AG20443 (cell line): ENCODE measurements at regions not wholly inside any gene's neighbourhood (a gene's known extent, or its start where the extent isn't known, plus 50 kb on each side); places are given as distances from the start of the nearest gene placed in this dataset.

Source experiments
- DNase-seq: peaks from one replicate; pipeline ENCODE4 v3.0.0; 2012; ENCODE audit warnings: low spot score, mixed read lengths

DNA sequence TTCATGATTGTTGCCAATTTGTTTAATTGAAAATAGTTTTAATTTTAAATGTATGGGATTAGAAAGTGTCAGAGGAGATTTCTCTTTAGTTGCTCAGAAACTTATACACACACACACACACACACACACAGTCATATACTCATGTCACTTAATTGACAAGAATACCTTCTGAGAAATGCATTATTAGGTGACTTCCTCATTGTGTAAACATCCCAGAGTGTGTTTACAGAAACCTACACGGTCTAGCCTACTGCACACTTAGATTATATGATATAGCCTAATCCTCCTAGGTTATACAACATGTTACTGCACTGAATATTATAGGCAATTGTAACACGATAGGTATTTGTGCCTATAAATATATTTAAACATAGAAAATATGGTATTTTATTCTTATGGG, 1327.4 kb downstream of the FSTL5 start:
- DNase-seq: no peak

DNA sequence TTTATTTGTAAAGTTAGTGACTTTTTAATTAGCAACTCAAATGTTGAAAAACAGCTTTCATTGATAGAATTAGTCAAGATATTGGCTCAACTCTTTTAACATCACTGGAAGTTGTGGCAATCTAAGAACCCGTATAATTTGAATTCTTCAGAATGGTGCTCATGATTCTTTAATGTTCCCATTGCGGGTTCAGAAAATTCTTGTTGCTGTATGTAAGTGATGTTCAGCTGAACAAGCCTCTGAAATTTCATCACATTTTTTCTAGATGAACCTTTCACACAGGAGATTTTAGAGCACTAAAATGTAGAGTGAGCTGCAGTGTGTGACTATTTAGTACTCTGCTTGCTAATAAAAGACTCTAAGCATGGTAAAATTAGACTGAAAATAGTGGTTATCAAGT, 1317.7 kb downstream of the FSTL5 start:
- DNase-seq: no peak

DNA sequence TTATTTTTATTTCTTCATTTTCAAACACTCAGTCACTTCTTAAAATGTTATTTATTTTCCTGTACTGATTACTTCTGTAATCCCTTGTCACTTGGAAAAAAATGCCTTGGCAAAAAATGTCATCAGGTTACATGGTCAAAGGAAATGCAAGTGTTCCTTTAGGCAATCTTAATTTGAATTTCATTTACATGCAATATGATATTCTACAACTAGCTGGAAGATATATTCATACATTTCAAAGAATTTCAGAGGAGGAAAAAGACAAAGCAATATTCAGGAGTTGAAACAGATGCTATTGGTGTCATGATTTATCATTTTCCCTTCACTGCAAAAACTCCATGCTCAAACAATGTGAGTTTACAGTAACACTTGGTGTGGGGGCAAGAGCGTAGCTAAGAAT, 1316.6 kb downstream of the FSTL5 start:
- DNase-seq: no peak

DNA sequence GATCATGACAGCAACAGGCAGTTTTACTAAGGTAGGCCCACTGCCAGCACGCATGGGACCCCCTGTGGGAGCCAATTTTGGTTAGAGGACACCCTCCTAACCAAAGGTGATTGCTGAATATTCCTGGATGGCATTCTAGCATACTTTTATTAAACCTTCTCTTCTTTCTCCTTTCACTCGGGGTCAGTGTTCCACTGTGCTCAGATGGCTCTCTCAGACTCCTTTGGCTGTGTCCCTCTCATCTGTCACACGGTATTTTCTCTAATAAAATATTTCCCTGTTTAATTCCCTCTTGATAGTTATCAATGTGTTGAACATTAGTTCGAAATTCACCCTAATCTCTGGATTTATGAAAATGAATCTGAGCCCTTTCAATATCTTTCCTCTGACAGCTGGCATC, 1315.3 kb downstream of the FSTL5 start:
- no peak for DNase-seq

DNA sequence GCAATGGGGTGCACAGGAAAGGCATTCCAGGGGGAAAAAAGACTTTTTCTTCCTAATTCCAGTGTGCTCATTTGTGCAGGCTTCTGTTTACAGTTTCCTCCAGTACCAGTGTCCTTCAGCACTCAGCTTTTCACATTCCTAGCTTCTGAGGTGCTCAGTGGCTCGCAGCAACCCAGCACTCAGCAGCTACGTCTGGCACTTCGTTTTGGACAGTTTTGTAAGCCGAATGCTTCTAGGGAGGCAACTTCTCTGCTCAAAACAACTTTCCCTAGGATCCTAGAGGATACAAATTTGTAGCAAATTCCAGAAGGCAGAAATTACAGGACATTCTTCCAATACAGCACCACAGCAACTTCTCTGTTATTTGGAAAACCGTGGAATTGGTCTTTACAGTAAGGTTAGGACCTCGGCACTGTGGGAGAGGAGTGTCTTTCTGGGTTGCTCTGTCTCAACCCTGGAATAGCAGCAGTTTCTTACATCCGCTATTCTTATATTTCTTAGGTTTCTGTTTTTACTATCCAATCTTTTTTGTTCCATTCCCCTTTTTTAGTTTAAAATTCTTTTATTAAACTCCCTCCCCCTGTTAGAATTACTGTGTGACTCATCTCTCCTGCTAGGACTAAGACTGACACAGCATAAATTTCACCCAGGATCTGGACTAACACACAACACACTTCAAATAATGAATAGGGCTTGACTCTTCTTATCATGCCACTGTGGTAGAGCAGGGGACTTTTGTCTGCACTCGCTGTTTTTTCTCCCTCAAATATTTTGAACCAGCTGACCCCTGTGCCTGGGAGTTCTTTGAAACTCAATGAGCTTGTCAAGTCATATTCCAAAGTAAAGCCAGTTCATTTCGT, 1314.7 kb downstream of the FSTL5 start:
- no peak for DNase-seq

DNA sequence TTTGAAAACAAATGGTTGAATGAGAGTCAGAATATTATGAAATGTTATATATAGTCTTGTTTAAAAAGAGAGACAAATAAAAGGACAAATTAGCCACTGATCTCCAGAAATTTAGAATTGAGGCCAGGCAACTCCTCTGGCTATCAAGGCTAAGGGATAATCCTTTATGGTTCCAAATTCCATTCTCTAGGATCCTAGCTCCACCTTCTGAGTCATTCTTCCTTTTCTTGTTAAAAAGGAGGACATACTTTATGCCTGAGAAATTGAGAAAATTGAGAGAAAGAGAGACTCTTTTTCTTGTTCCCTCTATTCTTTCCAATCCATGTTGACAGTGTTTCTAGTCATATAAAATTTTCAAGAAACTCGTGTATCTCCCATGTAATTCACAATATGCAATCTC, 1299.5 kb downstream of the FSTL5 start:
- no peak for DNase-seq

DNA sequence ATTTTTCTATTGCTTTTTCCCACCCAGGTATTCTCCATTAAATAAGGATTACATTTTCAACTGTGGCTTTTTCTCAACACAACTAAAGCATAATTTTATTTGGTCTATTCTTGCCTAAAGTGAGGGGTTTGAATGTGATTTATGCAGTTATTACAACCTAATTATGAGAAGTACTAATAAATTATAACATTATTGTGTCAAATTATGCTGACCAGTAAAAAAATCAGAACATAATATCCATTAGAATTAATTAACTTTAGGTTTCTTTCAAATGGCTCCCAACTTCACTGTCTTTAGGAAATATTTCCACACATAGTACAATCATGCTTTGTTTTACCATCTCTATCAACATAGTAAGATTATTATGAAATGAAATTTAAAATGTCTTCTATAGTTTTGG, 1293.9 kb downstream of the FSTL5 start:
- DNase-seq: no peak

DNA sequence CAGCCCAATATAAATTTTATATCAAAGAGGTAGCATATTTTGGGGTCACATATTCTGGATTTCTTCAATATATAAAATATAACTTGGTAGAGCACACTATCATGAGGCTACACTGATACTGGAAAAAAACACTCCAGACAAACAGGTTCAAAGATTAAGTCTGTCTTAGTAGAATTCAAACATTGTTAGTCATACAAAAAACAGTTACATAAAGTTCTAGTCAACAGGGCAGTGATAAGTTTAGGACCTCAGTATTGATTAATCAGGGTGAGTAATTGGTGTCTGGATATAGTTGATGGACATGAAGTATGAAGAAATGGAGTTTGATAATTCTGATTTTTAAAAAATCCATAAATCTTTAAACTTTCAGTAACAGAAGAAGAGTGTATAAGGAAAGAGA, 1291.3 kb downstream of the FSTL5 start:
- DNase-seq: no peak

DNA sequence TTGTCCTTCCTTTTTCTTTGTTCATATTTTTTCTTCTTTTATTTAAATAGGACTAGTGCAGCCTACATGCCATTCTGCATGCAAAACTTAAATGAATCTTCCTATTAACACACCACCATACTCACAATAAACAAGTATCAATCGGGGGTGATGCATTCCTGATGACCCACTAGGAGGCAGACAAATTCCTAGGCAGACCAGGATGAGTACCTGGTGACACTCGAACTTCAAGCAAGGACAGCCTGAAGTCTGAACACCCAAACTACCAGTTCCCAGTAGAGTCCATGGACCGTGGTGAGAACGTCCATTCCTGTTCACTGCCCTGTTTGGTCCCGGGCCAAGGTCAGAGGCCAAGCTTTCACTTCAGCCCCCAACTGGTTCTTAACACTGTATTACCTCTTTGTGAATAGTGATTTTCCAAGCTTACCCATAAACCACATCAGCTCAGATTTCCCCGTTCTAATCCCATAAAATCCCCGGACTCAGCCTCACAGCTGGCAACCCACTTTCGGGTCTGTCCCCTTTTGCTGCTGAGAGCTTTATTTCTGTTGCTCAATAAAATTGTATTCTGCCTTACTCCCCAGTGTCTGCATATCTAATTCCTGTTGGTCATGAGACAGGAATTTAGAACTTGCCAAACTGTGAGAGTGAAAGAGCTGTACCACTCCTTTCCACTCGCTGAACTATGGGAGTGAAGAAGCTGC, 1286.6 kb downstream of the FSTL5 start:
- no peak for DNase-seq

DNA sequence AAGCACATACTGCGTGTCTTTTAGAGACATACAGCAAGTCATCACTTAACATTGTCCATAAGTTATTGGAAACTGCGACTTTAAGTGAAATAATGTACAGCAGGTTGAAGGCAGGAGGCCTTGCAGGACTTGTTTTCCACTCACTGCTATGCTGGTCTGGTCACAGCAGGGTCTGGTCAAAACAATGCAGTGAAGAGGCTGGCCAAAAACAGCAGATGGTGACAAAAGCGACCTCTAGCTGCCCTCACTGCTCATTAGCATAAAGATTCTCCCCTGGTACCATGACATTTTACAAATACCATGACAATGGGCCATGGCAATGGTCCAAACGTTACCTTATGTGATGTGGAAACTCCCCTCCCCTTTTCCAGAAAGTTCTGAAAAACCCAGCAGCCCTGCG, 1283.6 kb downstream of the FSTL5 start:
- no peak for DNase-seq

DNA sequence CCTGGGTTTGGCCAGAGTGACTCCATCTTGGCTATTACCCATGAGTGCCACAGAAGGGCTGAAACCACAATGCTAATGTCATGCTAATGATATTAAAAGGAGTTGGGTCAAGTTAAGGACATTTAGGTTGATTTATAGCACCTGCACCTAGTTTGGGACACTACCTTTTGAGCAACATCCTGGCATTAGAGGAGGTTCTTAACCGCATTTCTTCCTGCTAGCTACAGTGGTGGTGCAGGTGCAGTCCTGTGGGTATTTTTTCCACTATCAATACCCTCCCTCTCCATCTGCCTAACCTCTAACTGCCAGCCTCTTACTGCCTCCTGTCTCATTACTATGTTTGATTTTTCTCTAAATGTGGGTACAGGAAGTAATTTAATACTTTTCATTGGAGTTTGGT, 1276.1 kb downstream of the FSTL5 start:
- no peak for DNase-seq

DNA sequence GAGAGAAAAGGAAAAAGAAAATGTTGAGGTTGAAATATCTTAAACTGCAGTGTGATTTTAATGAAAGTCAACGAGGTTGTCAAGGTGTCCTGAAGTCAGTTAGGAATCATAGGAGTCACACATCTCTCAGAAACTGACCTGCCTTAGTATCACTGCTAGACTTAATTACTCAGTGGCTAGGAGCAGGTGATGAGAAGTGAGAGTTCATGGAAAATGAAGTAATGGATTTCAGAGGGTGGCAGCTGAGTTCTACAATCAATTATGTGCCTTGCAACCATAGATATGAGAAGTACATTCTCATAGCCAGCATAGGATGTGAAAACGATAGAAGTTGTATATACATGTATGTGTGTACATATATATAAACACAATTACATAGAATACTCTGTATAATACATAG, 1269.7 kb downstream of the FSTL5 start:
- no peak for DNase-seq

DNA sequence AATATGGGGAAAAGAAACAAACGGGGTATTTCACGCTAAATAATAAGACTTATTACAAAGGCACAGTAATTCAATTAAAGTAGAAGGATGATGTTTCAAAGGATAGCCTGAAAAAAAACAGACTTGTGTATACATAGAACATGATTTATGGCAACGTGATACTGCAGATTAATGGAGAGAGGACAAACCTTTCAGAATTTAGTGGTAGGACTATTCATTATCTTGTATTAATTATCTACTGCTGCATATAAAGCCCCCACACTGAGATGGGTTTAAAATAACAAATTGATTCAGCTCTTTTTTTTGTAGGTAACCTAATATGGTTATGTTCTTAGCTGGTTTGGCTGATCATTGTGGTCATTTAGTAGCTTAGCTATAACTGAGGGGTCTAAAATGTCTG, 1269.0 kb downstream of the FSTL5 start:
- DNase-seq: no peak

DNA sequence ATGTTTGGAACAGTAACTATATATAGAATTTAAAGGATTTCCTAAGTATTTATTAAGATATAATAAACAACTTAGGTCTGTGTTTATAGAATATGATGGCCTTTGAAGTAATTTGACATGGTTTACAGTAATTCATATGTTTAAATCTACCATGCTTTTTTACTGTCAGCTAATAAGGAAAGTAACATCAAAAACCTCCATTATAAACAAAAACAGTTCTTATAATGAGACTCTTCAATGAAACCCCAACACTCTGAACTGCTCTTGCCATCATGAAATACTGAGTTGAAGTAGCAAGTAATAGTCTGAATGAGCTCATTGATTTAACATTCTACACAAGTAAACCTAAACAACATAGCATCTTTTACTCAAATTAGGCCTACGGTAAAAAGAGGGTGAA, 1236.5 kb downstream of the FSTL5 start:
- DNase-seq: no peak

DNA sequence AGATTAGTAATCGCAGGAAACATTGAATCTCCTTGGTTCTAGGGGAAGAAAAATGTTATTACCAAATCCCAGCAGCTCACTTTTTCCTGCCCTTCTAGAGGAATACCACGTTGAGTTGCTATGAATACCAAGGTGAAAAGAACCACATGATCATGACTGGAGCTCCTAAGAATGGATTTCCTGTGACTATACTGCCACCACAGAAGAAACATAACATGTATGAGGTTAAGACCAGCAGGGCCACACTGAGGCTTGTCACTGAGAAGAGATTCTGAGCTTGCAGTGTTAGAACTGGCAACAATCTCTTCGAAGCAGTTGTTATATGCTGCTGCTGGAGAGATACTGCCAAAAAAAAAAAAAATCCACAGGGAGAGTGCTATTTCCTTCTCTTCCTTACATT, 1235.3 kb downstream of the FSTL5 start:
- DNase-seq: no peak

DNA sequence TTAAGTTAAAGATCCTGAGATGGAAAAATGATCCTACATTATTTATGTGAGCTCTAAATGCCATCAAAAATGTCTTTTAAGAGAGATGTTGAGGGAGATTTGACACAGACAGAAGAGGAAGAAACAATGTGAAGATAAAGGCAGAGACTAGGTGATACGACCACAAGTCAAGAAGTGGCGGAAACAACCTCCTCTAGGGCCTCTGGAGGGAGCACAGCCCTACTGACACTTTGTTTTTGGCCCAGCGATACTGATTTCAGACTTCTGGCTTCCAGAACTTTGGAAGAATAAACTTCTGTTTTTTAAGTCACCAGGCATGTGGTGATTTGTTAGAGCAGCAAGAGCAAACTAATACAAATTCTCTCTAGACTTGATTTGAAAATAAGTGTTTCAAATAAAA, 1216.1 kb downstream of the FSTL5 start:
- DNase-seq: no peak

DNA sequence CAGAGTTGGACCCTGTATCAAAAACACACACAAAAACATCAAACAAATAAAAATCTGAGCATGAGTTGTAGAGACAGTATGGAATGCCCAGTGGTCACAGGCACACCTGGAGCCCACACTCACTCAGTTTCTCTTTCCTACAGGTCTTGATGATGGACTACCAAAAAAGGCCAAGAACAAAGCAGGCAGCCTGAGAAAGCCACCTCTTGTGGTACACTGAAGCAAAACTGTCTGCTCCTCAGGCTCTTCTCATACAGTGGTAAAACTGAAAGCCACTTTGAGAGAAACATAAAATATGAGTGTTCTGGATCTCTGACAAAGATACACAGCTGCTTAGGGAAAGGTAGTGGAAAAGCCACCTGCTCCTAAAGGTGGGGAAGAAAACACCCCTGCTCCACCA, 1206.9 kb downstream of the FSTL5 start:
- DNase-seq: no peak

DNA sequence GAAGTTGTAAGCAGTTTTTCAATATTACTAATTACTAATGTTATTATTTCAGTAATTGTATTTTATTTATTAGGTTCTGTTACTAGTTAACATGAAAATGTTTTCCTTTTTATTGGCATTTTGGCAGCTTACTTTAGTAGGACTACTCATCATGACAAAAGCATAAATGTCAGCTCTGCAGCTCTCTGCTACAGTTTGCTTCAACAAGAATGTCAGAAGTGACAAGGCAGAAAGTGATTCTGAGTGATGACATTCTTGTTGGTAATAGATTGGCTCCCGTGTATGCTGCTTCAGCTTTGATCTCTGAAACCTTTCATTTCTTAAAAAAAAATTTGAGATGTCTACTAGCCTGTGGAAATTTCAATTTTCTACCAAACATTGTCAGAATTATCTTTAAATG, 1193.9 kb downstream of the FSTL5 start:
- no peak for DNase-seq

DNA sequence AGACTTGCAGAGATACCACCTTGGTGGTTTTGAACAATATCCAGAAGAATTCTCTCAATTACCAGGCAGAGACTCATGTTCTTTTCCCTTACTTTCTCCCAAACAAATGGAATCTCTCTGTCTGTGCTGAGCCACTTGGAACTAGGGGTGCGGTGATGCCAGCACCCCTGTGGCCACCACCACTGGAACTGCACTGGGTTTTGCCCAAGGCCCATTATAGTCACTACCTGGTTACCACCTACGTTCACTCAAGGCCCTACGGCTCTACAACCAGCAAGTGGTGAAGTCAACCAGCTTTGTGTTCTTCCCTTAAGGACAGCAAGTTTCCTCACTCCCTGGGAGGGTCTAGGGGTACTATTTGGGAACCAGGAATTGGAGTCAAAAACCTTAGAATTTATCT, 1183.7 kb downstream of the FSTL5 start:
- no peak for DNase-seq

DNA sequence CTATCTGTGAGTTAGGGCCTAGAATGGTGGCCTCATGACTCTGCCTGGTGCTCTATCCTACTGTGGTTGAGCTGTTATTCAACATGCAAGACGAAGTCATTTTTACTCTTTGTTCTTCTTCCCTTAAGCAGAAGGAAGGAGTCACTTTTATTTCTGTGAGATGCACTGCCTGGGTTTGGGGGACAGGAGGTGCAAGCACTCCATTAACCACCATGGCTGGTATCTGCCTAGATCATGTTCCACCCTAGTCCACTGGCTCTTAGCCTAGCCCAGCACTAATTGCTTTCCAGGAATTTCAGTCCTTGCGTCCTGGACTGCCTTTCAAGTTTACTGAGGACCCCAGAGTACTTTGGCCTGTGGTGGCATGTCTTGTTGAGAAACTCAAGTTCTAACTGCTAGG, 1182.7 kb downstream of the FSTL5 start:
- DNase-seq: no peak

DNA sequence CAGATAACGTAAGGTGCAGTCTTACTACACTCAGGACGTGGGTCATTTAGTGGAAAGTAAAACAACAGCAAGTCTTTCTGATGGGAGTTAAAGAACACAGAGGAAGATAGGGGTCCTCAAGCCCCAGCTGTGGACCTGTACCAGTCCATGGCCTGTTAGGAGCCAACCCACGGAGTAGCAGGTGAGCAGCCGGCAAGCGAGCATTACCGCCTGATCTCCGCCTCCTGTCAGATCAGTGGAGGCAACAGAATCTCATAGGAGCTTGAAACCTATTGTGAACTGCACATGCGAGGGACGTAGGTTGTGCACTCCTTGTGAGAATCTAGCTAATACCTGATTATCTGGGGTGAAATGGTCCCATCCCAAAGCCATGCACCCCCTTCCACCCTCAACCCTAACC, 1180.8 kb downstream of the FSTL5 start:
- DNase-seq: no peak

DNA sequence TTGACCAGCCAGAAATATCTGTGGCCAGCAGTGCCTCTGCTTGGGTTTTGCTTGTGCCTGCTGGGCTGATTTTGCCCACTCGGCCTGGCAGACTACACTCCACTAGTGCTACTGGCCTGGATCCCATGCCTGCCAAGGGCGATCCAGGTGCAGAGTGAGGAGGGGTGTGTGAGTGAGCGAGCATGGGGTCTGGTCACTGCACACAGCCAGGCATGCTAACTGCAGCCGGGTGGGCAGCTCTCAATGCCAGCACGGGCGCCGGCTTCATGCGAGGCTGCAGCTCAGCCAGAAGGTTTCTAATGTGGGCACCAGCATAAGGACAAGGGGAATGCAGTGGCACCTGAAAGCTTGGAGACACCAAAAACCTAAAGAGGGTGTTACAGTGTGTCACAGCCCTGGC, 1161.4 kb downstream of the FSTL5 start:
- no peak for DNase-seq

DNA sequence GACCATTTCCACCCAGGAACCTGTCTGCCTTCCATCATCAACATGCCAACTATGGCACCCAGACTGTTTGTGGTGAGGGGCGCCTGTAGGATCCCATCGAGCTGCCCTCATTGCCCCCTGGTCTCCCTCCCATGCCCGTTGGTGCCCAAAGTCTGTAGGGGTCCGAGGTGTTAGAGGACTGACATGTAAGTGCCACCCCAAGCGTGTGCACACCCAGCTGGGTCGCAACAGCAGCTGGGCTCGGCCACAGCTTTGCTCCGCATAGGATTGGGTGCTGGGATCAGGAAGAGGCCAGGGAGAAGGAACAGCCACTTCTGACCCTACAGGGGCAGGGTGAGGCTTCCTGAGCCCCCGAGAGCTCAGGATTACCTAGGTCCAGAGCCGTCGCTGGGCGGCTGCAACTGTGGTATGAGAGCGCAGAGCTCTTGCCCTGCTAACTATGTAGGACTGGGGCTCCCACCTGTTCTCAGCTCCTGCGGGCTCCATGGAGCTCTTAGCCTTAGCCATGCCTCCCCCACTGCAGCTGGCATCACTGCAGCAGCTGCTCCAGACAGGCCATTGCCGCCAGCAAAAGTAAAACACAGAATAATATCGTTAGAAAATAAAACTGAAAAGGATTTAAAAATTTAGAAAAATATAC, 1160.3 kb downstream of the FSTL5 start:
- DNase-seq: no peak
